MM.1S (cell line): ENCODE measurements at regions not wholly inside any gene's neighbourhood (a gene's known extent, or its start where the extent isn't known, plus 50 kb on each side); places are given as distances from the start of the nearest gene placed in this dataset.

Source experiments
- EZH2 ChIP-seq: fragments of 300-600 bp; sonication (generic); optimal IDR thresholded peaks from 2 replicates; pipeline ENCODE3; 2017; ENCODE audit warnings: low read depth, mild to moderate bottlenecking, antibody characterized with exemption, low read length, mixed read lengths
- EZH2phosphoT487 ChIP-seq: fragments of 300-600 bp; sonication (generic); IDR thresholded peaks from 2 replicates; pipeline ENCODE4 v1.6.1; 2018; ENCODE audit warnings: antibody characterized with exemption, low read length
- TF ChIP-seq, protein P1 (sequence below): fragments of 300-600 bp; sonication (generic); IDR thresholded peaks from 2 replicates; pipeline ENCODE4 v1.5.1; 2016; ENCODE audit warnings: antibody characterized with exemption, low read length, mixed read lengths

DNA sequence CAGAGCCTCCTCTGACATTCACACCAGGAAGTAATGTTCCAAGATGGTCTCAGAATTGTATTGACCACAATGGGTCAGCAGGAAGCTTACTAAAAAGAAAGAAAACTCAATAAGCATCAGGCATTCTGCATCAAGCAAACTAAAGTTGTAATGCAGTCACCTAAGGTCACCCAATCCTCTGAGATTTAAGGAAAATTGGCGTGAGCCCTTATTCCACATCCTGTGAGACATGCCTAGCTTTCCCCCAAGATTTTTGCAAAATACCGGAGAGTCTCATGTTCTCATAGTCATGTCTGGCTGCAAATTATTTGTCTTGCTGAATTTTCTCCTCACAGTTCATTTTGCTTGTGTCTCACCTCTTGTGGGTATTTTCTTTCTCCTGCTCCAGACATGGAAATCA is 417.1 kb upstream of the SOX9 start:
- TF ChIP-seq EZH2phosphoT487: no peak
- TF ChIP-seq, protein P1, sequence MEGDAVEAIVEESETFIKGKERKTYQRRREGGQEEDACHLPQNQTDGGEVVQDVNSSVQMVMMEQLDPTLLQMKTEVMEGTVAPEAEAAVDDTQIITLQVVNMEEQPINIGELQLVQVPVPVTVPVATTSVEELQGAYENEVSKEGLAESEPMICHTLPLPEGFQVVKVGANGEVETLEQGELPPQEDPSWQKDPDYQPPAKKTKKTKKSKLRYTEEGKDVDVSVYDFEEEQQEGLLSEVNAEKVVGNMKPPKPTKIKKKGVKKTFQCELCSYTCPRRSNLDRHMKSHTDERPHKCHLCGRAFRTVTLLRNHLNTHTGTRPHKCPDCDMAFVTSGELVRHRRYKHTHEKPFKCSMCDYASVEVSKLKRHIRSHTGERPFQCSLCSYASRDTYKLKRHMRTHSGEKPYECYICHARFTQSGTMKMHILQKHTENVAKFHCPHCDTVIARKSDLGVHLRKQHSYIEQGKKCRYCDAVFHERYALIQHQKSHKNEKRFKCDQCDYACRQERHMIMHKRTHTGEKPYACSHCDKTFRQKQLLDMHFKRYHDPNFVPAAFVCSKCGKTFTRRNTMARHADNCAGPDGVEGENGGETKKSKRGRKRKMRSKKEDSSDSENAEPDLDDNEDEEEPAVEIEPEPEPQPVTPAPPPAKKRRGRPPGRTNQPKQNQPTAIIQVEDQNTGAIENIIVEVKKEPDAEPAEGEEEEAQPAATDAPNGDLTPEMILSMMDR: no peak
- TF ChIP-seq EZH2: no peak
